HepG2 (cell line): ENCODE measurements at regions not wholly inside any gene's neighbourhood (a gene's known extent, or its start where the extent isn't known, plus 50 kb on each side); places are given as distances from the start of the nearest gene placed in this dataset.
A peak's percentile ranks its signal among the peaks of the same experiment; 100 is the strongest.

Source experiments
- ATAC-seq: fragments of 200-7000 bp; cut with Tn5 transposase; 3 replicates; pipeline ENCODE4 v1.9.1; 2020; ENCODE audit warnings: mild to moderate bottlenecking, moderate library complexity
- BruUV-seq: library from RNA; stranded (reverse); fragments of 400-500 nt; replicated peaks from 2 replicates; lab custom pipeline; 2021; lab: Mats Ljungman, UMichigan
- CTCF ChIA-PET: fragments of 300-600 bp; formaldehyde crosslinking; extraction: SDS; loops from one replicate; lab custom pipeline; 2021; ENCODE audit warnings: low total read pairs, inconsistent platforms, low intra/inter-chr PET ratio; lab: Yijun Ruan, JAX
- POLR2A ChIA-PET: fragments of 350-600 bp; sonication (Branson Sonifier 250); formaldehyde crosslinking; loops from one replicate; lab custom pipeline; 2020; ENCODE audit warnings: antibody characterized with exemption, inconsistent platforms; lab: Yijun Ruan, JAX
- DNase-seq: peaks from one replicate; pipeline ENCODE4 v3.0.0-alpha.2; 2015; ENCODE audit warnings: low spot score
- FAIRE-seq: peaks from 3 replicates; lab custom pipeline; 2011; peaks lifted over from hg19 to GRCh38; lab: Jason Lieb, UNC
- H2AFZ ChIP-seq: one replicate; pipeline ENCODE4 v1.6.1; 2011; ENCODE audit warnings: low read length, inconsistent platforms
- H3K27ac ChIP-seq: fragments of 300-600 bp; 3 replicates; pipeline ENCODE4 v1.8.0; 2011; ENCODE audit warnings: mixed run types, mild to moderate bottlenecking, mixed read lengths, low read length, inconsistent platforms; ENCODE audit not compliant: insufficient read depth; ENCODE audit errors: extremely low read length
- H3K27me3 ChIP-seq, 2 experiments: fragments of 200-600 bp in 1 of 2; 2 replicates in 1 of 2; 3 replicates in 1 of 2; pipeline versions ENCODE4 v1.6.0 to v1.8.0; 2011; ENCODE audit warnings: low read length in 2 of 2, mild to moderate bottlenecking in 2 of 2, moderate library complexity in 2 of 2, inconsistent platforms in 1 of 2; ENCODE audit not compliant: insufficient read depth in 2 of 2, control insufficient read depth in 1 of 2
- H3K36me3 ChIP-seq, 2 experiments: fragments of 200-600 bp in 1 of 2; replicated peaks in 1 of 2; 2 replicates in 1 of 2; 3 replicates in 1 of 2; pipeline versions ENCODE4 v1.5.1 to v1.8.0; 2011; ENCODE audit warnings: low read length in 2 of 2, inconsistent platforms in 1 of 2; ENCODE audit not compliant: insufficient read depth in 2 of 2, control insufficient read depth in 1 of 2
- H3K4me1 ChIP-seq: 2 replicates; pipeline ENCODE4 v1.5.1; 2012; ENCODE audit warnings: low read length, inconsistent platforms; ENCODE audit not compliant: insufficient read depth
- H3K4me2 ChIP-seq: 2 replicates; pipeline ENCODE4 v1.6.0; 2011; ENCODE audit warnings: low read depth, low read length, inconsistent platforms
- H3K4me3 ChIP-seq, 3 experiments: fragments of 200-600 bp in 1 of 3; sonication (generic), shearing (Covaris generic) in 1 of 3; replicated peaks in 1 of 3; 2 replicates each; pipeline ENCODE4 v1.5.1; 2011 to 2016; ENCODE audit warnings: low read length in 3 of 3, inconsistent platforms in 2 of 3, low read depth in 2 of 3, mild to moderate bottlenecking in 2 of 3, control low read depth in 1 of 3, mixed read lengths in 1 of 3; ENCODE audit not compliant: insufficient read depth in 1 of 3
- H3K79me2 ChIP-seq: one replicate; pipeline ENCODE4 v1.6.1; 2011; ENCODE audit warnings: low read length, inconsistent platforms; ENCODE audit not compliant: insufficient read depth
- H3K9ac ChIP-seq: 2 replicates; pipeline ENCODE4 v1.6.0; 2011; ENCODE audit warnings: mild to moderate bottlenecking, low read depth, low read length, inconsistent platforms; ENCODE audit not compliant: insufficient read depth
- H3K9me3 ChIP-seq: 2 replicates; pipeline ENCODE4 v1.5.1; 2012; ENCODE audit warnings: mild to moderate bottlenecking, low read length
- H4K20me1 ChIP-seq: 2 replicates; pipeline ENCODE4 v1.6.0; 2011; ENCODE audit warnings: inconsistent platforms, mild to moderate bottlenecking, low read length, moderate library complexity; ENCODE audit not compliant: insufficient read depth
- ARHGAP35 ChIP-seq: sonication (generic); formaldehyde crosslinking; IDR thresholded peaks from 2 replicates; pipeline ENCODE4 v1.9.0; 2022; ENCODE audit warnings: mild to moderate bottlenecking, inconsistent platforms, moderate library complexity, missing genetic modification reagents, borderline replicate concordance
- GFI1 ChIP-seq: sonication (generic); formaldehyde crosslinking; IDR thresholded peaks from 2 replicates; pipeline ENCODE4 v1.5.0; 2020; ENCODE audit warnings: missing genetic modification reagents, mild to moderate bottlenecking, borderline replicate concordance
- KAT2B ChIP-seq: fragments of 150-350 bp; IDR thresholded peaks from 2 replicates; pipeline ENCODE4 v1.6.1; 2014; ENCODE audit warnings: low read depth, low read length, borderline replicate concordance
- NR2F6 ChIP-seq, 2 experiments: IDR thresholded peaks; 2 replicates each; pipeline ENCODE4 v1.6.1; 2016; ENCODE audit warnings: antibody characterized with exemption in 1 of 2, mild to moderate bottlenecking in 1 of 2
- PHF8 ChIP-seq: sonication (generic); formaldehyde crosslinking; IDR thresholded peaks from 2 replicates; pipeline ENCODE4 v1.5.0; 2020; ENCODE audit warnings: missing genetic modification reagents
- SMARCC2 ChIP-seq: fragments of 450-650 bp; IDR thresholded peaks from 2 replicates; pipeline ENCODE4 v1.6.1; 2017; ENCODE audit warnings: antibody characterized with exemption, mild to moderate bottlenecking
- SRSF1 ChIP-seq: fragments of 200-400 bp; formaldehyde crosslinking; optimal IDR thresholded peaks from 2 replicates; pipeline ENCODE3; 2017; ENCODE audit warnings: mild to moderate bottlenecking, low read depth, low read length, moderate library complexity
- ZNF3 ChIP-seq: IDR thresholded peaks from 2 replicates; pipeline ENCODE4 v1.7.0; 2017; ENCODE audit warnings: inconsistent platforms
- ZNF781 ChIP-seq: sonication (generic); formaldehyde crosslinking; IDR thresholded peaks from 2 replicates; pipeline ENCODE4 v1.5.1; 2020; ENCODE audit warnings: borderline replicate concordance, mild to moderate bottlenecking, missing genetic modification reagents; ENCODE audit errors: not compliant biosample characterization
- WGBS: methylation state at CpG from one replicate; pipeline ENCODE4 v1.1.6; 2017; ENCODE audit warnings: low lambda C conversion rate; 5-methylcytosine and 5-hydroxymethylcytosine counted together
- in situ Hi-C: cut with HindIII; loops from 2 replicates; pipeline ENCODE4 v1.10.0; 2017; ENCODE audit warnings: low pct_unique_long_range_greater_than_20kb; ENCODE audit not compliant: extremely low pct_ligation_motif_present
- intact Hi-C: fragments of 100-400 bp; cut with micrococcal nuclease; formaldehyde crosslinking; loops from one replicate; pipeline ENCODE4 v1.10.0; 2022; ENCODE audit not compliant: unreplicated experiment
- TF ChIP-seq, protein P1 (sequence below): sonication (generic); formaldehyde crosslinking; IDR thresholded peaks from 2 replicates; pipeline ENCODE4 v1.8.1; 2022; ENCODE audit warnings: low read depth, mild to moderate bottlenecking, missing genetic modification reagents

DNA sequence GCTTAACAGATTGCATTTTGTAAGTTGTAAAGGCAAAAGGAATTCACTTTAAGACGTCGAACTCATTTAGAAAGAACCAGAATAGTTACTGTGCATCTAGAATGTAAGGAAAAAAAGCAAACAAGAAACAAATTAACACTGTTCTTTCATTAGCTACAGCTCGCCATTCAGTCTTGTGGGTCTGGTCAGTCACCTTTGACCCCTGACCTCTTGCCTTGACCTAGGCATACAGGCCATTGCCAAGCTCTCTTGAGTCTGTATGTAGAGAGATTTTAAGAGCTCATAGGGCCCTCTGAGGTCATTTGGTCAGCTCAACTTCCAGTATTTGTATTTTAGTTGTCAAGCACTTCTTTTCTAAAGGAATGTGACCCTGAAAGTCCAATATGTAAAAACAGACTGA lies 318.7 kb downstream of the DHX35 start:
- TF ChIP-seq GFI1 (CRISPR knock-in tag) (no peak), NR2F6 (IDR thresholded peaks at IDR 0.05) (peak; percentile 56; the same call in 1 of the 2 replicates), NR2F6 (CRISPR knock-in tag; IDR thresholded peaks at IDR 0.05) (no peak)
- TF ChIP-seq, all 625 proteins: peak for 1
- no peak for ATAC-seq
- no TSS peak for BruUV-seq
- Histone ChIP-seq H3K9ac (no peak overlapping the region), H3K36me3 (no peaks in the 10 kb centered on the region), H3K4me2 (no peak overlapping the region), H4K20me1 (no peaks in the 10 kb centered on the region), H2AFZ (no peak overlapping the region), H3K79me2 (no peaks in the 10 kb centered on the region), H3K27me3 (no peaks in the 10 kb centered on the region), H3K9me3 (no peaks in the 10 kb centered on the region), H3K27ac (no peak overlapping the region), H3K4me3 (no peak overlapping the region), H3K4me1 (no peaks in the 10 kb centered on the region)
- in situ Hi-C loops (no loop called here), intact Hi-C loops (no loop called here)
- CTCF ChIA-PET = no interaction called here
- DNase-seq = no peak
- no peak for FAIRE-seq
- 47% methylated on average over 3 of the region's 3 CpGs for WGBS
- POLR2A ChIA-PET = no interaction called here

DNA sequence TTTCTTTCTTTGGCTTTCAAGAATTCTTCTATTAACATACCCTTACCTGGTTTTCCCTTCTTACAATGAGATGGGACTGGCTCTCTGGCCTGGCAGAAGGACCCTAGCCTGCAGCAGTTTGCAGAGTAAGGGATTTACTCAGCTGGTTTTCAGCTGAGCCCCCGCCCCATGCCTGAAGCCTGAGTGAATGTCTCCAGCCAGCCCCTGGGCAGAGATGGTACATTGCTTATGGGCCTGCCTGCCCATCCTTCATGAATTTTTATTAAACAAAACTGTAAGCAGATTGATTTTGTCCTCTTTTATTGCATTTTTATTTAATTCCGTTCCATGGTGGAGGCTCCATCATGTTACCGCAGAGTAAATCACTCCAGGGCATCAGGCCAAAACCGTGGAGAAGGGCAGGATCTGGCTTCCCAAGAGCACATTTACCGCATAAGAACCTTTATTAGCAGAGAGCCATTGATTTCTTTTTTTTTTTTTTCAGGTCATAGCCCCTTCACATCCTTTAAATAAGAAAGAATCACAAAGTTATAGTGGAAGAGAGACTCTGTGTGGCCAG lies 316.2 kb downstream of the DHX35 start:
- Histone ChIP-seq H4K20me1 (no peaks in the 10 kb centered on the region), H3K27ac (no peak overlapping the region), H3K27me3 (peaks cover 0 to 2% of the 10 kb centered on the region in 2 experiments; a peak in 1 of 5 replicates), H3K36me3 (no peaks in the 10 kb centered on the region), H2AFZ (no peak overlapping the region), H3K79me2 (no peaks in the 10 kb centered on the region), H3K9me3 (no peaks in the 10 kb centered on the region), H3K4me2 (no peak overlapping the region), H3K4me3 (no peak overlapping the region), H3K4me1 (no peaks in the 10 kb centered on the region), H3K9ac (no peak overlapping the region)
- DNase-seq = no peak
- no peak for ATAC-seq
- intact Hi-C loops = no loop called here
- FAIRE-seq = no peak
- no TSS peak for BruUV-seq
- POLR2A ChIA-PET = no interaction called here
- in situ Hi-C loops = loop anchor here (10.0 kb wide), 1 partner anchor 1416 kb away; no protein-coding TSS in a partner anchor
- WGBS = 18% methylated on average over 5 of the region's 5 CpGs
- CTCF ChIA-PET = no interaction called here
- TF ChIP-seq KAT2B (no peak), ZNF781 (CRISPR knock-in tag) (no peak), SRSF1 (no peak), SMARCC2 (no peak), ZNF3 (CRISPR knock-in tag) (no peak), PHF8 (CRISPR knock-in tag) (no peak), ARHGAP35 (CRISPR knock-in tag) (no peak)
- TF ChIP-seq, protein P1, sequence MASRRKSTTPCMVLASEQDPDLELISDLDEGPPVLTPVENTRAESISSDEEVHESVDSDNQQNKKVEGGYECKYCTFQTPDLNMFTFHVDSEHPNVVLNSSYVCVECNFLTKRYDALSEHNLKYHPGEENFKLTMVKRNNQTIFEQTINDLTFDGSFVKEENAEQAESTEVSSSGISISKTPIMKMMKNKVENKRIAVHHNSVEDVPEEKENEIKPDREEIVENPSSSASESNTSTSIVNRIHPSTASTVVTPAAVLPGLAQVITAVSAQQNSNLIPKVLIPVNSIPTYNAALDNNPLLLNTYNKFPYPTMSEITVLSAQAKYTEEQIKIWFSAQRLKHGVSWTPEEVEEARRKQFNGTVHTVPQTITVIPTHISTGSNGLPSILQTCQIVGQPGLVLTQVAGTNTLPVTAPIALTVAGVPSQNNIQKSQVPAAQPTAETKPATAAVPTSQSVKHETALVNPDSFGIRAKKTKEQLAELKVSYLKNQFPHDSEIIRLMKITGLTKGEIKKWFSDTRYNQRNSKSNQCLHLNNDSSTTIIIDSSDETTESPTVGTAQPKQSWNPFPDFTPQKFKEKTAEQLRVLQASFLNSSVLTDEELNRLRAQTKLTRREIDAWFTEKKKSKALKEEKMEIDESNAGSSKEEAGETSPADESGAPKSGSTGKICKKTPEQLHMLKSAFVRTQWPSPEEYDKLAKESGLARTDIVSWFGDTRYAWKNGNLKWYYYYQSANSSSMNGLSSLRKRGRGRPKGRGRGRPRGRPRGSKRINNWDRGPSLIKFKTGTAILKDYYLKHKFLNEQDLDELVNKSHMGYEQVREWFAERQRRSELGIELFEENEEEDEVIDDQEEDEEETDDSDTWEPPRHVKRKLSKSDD (CRISPR knock-in tag) = no peak
